ENCODE measurements at regions not wholly inside any gene's neighbourhood (a gene's known extent, or its start where the extent isn't known, plus 50 kb on each side); places are given as distances from the start of the nearest gene placed in this dataset.
A peak's percentile ranks its signal among the peaks of the same experiment; 100 is the strongest.

GRCh38 chr16:48901712-48902374 is 291.9 kb upstream of the N4BP1 start:
- H3K27me3 Mint-ChIP-seq (ENCODE audit: low read depth, poor library complexity) = peaks cover 29% of the 10 kb centered on the region
- no peak overlapping the region for H3K27ac Mint-ChIP-seq
- no peak overlapping the region for H3K4me3 Mint-ChIP-seq
- no peaks in the 10 kb centered on the region for H3K9me3 Mint-ChIP-seq
- peaks cover 39% of the 10 kb centered on the region for H3K4me1 Mint-ChIP-seq
- no peaks in the 10 kb centered on the region for H3K36me3 Mint-ChIP-seq (ENCODE audit: low read depth)
- DNase-seq = no peak
- TF ChIP-seq CTCF (IDR thresholded peaks at IDR 0.05) = peak; percentile 26

GRCh38 chr16:48899500-48899899 is 289.5 kb upstream of the N4BP1 start:
- Mint-ChIP-seq H3K27ac (no peak overlapping the region), H3K4me3 (no peak overlapping the region), H3K4me1 (peaks cover 26% of the 10 kb centered on the region), H3K9me3 (no peaks in the 10 kb centered on the region), H3K36me3 (ENCODE audit: low read depth) (no peaks in the 10 kb centered on the region), H3K27me3 (ENCODE audit: low read depth, poor library complexity) (peaks cover 42% of the 10 kb centered on the region)
- no peak for DNase-seq
- TF ChIP-seq CTCF (IDR thresholded peaks at IDR 0.05) = no peak

- no peaks in the 10 kb centered on the region for H3K36me3 Mint-ChIP-seq (ENCODE audit: low read depth)
- no peak overlapping the region for H3K4me3 Mint-ChIP-seq
- H3K4me1 Mint-ChIP-seq = peaks cover 13% of the 10 kb centered on the region
- no peak for TF ChIP-seq CTCF (IDR thresholded peaks at IDR 0.05)
- H3K27me3 Mint-ChIP-seq (ENCODE audit: low read depth, poor library complexity) = peaks cover 41% of the 10 kb centered on the region
- no peak for DNase-seq
- H3K9me3 Mint-ChIP-seq = no peaks in the 10 kb centered on the region
- H3K27ac Mint-ChIP-seq = no peak overlapping the region
Observed at GRCh38 chr16:48897698-48898205, 287.8 kb upstream of the N4BP1 start.

GRCh38 chr16:48895142-48895541 is 285.2 kb upstream of the N4BP1 start:
- Mint-ChIP-seq H3K27me3 (ENCODE audit: low read depth, poor library complexity) (peaks cover 30% of the 10 kb centered on the region), H3K27ac (no peak overlapping the region), H3K4me3 (no peak overlapping the region), H3K36me3 (ENCODE audit: low read depth) (no peaks in the 10 kb centered on the region), H3K9me3 (no peaks in the 10 kb centered on the region), H3K4me1 (no peaks in the 10 kb centered on the region)
- no peak for TF ChIP-seq CTCF (IDR thresholded peaks at IDR 0.05)
- peak; percentile 29 for DNase-seq

GRCh38 chr16:48892893-48893292 is 282.9 kb upstream of the N4BP1 start:
- no peaks in the 10 kb centered on the region for H3K4me1 Mint-ChIP-seq
- H3K4me3 Mint-ChIP-seq = no peak overlapping the region
- DNase-seq = no peak
- H3K9me3 Mint-ChIP-seq = no peaks in the 10 kb centered on the region
- H3K27me3 Mint-ChIP-seq (ENCODE audit: low read depth, poor library complexity) = peaks cover 24% of the 10 kb centered on the region
- no peaks in the 10 kb centered on the region for H3K36me3 Mint-ChIP-seq (ENCODE audit: low read depth)
- H3K27ac Mint-ChIP-seq = no peak overlapping the region
- no peak for TF ChIP-seq CTCF (IDR thresholded peaks at IDR 0.05)

- TF ChIP-seq CTCF (IDR thresholded peaks at IDR 0.05) = no peak
- no peak for DNase-seq
- no peaks in the 10 kb centered on the region for H3K36me3 Mint-ChIP-seq (ENCODE audit: low read depth)
- H3K4me1 Mint-ChIP-seq = no peaks in the 10 kb centered on the region
- H3K9me3 Mint-ChIP-seq = no peaks in the 10 kb centered on the region
- H3K4me3 Mint-ChIP-seq = no peak overlapping the region
- peaks cover 19% of the 10 kb centered on the region for H3K27me3 Mint-ChIP-seq (ENCODE audit: low read depth, poor library complexity)
- no peak overlapping the region for H3K27ac Mint-ChIP-seq
Observed at GRCh38 chr16:48887646-48888210, 277.7 kb upstream of the N4BP1 start.

Measured in nephron progenitor cell (in vitro differentiated cells).